Brain microvascular endothelial cell (primary cell): ENCODE measurements at regions not wholly inside any gene's neighbourhood (a gene's known extent, or its start where the extent isn't known, plus 50 kb on each side); places are given as distances from the start of the nearest gene placed in this dataset.

Experiments used
- DNase-seq: peaks from one replicate; pipeline ENCODE4 v3.0.0-alpha.2; 2020
- H3K27ac ChIP-seq: fragments of 250-450 bp; sonication (Bioruptor Pico); 2 replicates; pipeline ENCODE4 v1.5.1; 2020; ENCODE audit warnings: mild to moderate bottlenecking, moderate library complexity
- H3K27me3 ChIP-seq: fragments of 250-450 bp; sonication (Bioruptor Pico); replicated peaks from 2 replicates; pipeline ENCODE4 v1.5.1; 2020; ENCODE audit warnings: mild to moderate bottlenecking
- H3K36me3 ChIP-seq: fragments of 250-450 bp; sonication (Bioruptor Pico); replicated peaks from 2 replicates; pipeline ENCODE4 v1.5.1; 2020; ENCODE audit warnings: mild to moderate bottlenecking
- H3K4me3 ChIP-seq: 2 replicates; pipeline ENCODE4 v1.5.1; 2011; ENCODE audit warnings: low read depth, mild to moderate bottlenecking, control low read depth, low read length, moderate library complexity
- CTCF ChIP-seq: IDR thresholded peaks from 2 replicates; pipeline ENCODE4 v1.5.1; 2011; ENCODE audit warnings: low read depth, mild to moderate bottlenecking, moderate library complexity, low read length, control low read depth, inconsistent platforms; ENCODE audit errors: missing control alignments
- in situ Hi-C: cut with HindIII; loops from 2 replicates; pipeline ENCODE4 v1.10.0; 2017; ENCODE audit warnings: low sequenced_read_pairs, low pct_ligation_motif_present

DNA sequence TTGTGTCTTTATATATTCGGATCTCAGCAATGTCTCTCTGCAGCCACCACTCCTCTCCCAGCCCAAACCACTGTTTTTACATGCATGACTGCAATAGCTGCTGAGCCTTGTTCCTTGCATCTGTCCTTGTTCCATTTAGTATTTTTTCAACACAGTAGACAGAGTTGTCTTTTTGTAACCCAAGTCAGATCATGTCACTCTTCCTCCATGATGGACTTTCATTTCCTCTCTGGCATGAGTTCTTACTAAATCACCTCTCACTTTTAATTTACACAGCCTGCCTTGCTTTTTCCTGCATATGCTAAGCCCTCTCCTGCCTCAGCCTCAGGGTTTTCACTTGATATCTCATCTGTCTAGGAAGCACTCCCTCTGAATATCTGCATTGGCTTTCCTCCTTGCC is 353.2 kb downstream of the HGF start:
- H3K36me3 ChIP-seq: no peaks in the 10 kb centered on the region
- no peak for DNase-seq
- no peak overlapping the region for H3K4me3 ChIP-seq
- H3K27me3 ChIP-seq: no peaks in the 10 kb centered on the region
- TF ChIP-seq CTCF: no peak
- no peak overlapping the region for H3K27ac ChIP-seq
- in situ Hi-C loops: no loop called here

- peak overlapping the region; percentile 13 for H3K27ac ChIP-seq
- in situ Hi-C loops: no loop called here
- no peaks in the 10 kb centered on the region for H3K27me3 ChIP-seq
Measured at GRCh38 chr7:81415181-81415580, 354.7 kb downstream of the HGF start.

DNA sequence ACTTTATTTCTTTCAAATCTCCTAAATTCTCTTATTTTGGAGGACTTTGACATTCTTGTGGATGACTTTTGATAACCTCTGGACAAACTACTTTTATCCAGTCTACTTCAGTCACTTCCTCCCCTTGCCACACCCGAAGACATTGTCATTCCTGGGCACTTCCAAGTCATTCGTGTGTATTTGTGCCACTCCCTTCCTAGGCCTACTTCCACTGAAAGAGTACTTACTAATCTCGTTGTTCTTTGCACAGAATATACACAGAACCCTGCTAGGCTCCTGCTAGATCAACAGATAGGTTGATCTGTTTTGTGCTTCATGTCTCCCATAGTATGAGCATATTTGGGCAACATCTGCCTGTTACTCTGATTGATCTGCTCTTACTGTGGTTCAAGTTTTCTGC is 355.4 kb downstream of the HGF start:
- H3K27ac ChIP-seq: no peak overlapping the region

More at GRCh38 chr7:81415181-81415580, 354.7 kb downstream of the HGF start:
- H3K4me3 ChIP-seq: no peak overlapping the region
- TF ChIP-seq CTCF: no peak
- no peak for DNase-seq
- no peaks in the 10 kb centered on the region for H3K36me3 ChIP-seq

GRCh38 chr7:81410471-81411117 is 359.3 kb downstream of the HGF start:
- no peak for TF ChIP-seq CTCF
- Histone ChIP-seq H3K27ac (no peak overlapping the region), H3K36me3 (no peaks in the 10 kb centered on the region), H3K4me3 (no peak overlapping the region), H3K27me3 (no peaks in the 10 kb centered on the region)
- DNase-seq: no peak
- in situ Hi-C loops: no loop called here

More for the DNA sequence above, 355.4 kb downstream of the HGF start:
- no peak for TF ChIP-seq CTCF
- Histone ChIP-seq H3K4me3 (no peak overlapping the region), H3K36me3 (no peaks in the 10 kb centered on the region), H3K27me3 (no peaks in the 10 kb centered on the region)
- no peak for DNase-seq
- in situ Hi-C loops: no loop called here

DNA sequence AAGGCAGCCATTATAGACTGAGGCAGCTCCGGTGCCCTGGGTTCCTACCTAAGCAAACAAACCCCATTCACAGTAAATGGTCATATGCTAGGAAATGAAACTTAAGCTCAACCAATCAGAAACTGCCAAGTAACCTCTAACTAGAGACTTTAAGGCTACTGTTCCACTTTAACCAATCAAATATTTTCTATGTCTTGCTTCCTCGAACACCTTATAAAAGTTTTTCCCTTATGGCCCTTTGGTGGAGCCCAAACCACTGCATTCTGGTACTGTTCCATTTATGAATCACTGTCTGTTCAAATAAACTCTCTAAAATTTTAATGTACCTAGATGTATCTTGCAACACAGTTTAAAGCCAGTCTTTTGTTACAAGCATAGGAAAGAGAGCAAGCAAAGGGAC is 361.1 kb downstream of the HGF start:
- DNase-seq: no peak
- no peaks in the 10 kb centered on the region for H3K36me3 ChIP-seq
- no peak for TF ChIP-seq CTCF
- in situ Hi-C loops: no loop called here
- no peak overlapping the region for H3K4me3 ChIP-seq
- no peaks in the 10 kb centered on the region for H3K27me3 ChIP-seq
- H3K27ac ChIP-seq: no peak overlapping the region

DNA sequence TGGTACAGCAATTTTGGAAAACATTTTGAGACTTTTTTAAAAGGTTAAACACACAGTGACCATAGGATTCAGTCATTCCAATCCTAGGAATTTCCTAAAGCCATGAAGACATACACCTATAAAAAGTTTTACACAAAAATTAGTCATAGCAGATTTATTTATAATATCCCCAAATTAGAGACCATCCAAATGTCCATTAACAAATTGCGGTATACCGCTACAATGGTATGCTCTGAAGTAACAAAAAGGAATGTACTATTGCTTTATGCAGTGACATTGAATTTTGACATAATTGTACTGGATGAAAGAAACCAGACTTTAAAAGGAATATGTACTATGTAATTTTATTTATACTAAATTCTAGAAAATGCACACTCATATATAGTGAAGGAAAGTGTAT is 362.8 kb downstream of the HGF start:
- Histone ChIP-seq H3K27ac (no peak overlapping the region), H3K27me3 (no peaks in the 10 kb centered on the region), H3K4me3 (no peak overlapping the region), H3K36me3 (no peaks in the 10 kb centered on the region)
- in situ Hi-C loops: no loop called here
- no peak for TF ChIP-seq CTCF
- DNase-seq: no peak
